Fibroblast of upper back skin (primary cell): ENCODE measurements at regions not wholly inside any gene's neighbourhood (a gene's known extent, or its start where the extent isn't known, plus 50 kb on each side); places are given as distances from the start of the nearest gene placed in this dataset.
"Not testable (repeated sequence)": the region's sequence is repeated elsewhere in the genome, so short reads cannot be mapped to it uniquely, and the experiment has no call there.

Source experiments
- DNase-seq: peaks from one replicate; pipeline ENCODE4 v3.0.0-alpha.2; 2013

DNA sequence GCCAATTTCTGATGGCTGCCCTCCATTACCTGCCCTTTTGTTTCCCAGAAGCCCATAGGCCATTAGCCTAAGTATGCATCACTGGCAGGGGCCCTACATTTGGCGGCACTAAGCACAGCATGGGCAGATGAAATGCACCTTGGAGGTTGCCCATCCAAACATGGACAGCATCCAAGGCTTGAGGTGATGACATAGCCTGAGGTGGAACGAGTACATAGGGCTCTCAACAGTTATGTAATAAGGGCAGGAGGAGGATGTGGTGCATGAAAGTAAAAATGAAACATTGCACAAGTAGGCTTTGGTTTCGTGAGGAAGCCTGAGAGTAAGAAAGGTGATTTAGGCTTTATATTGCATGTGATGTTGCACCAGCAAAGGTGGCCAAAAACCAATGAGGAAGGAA is 148.1 kb downstream of the FAM76B start:
- DNase-seq, result no peak

DNA sequence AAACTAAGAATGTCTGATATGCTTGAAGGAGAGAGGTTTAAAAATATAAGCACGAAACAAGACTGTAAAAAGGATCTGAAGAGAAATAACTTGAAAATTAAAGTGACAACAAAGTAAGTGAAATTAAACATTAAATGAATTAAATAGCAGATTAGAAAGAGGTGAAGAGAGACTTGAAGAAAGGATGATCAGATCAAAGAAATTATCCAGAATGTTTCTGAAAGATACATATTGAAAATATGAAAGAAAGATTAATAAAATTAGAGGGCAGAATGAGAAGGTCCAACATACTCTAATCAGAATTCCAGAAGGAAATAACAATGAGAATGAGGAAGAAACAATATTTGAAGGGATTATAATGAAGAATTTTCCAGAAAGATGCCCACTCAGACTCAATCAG is 151.1 kb downstream of the FAM76B start:
- no peak for DNase-seq

DNA sequence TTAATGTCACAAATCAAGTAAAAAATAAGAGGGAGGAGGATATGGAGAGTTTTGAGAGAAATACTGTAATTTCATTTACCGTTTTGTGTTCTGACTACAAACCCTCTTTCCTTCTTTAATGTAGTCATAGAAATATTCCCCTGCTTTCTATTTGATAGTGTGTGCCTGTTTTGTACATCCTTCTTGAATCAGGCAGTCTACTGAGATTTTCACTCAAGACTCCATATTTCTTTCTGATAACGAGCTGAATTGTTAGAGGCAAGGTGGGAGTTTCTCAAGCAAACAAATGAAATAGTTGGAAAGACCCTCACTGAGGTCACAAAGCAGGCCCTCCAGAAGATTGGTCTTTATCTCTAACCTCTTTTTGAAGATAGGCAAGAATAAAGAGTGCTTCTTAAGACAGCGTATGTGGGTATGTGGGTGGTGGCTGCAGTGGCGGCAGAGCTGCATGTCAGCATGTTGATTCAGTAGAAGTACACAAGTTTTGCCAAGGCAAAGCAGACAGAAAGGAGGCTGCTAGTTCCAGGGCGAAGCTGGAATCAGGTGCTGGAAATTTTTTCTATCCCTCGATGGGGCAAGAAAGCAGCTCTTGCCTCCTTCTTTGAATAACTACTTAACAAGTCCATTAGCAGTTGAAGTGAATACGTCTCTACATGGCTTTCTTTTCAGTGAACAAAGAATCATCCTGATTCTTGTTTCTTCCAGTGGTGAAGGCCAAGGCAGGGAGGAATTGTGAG is 164.2 kb downstream of the FAM76B start:
- DNase-seq, result no peak

DNA sequence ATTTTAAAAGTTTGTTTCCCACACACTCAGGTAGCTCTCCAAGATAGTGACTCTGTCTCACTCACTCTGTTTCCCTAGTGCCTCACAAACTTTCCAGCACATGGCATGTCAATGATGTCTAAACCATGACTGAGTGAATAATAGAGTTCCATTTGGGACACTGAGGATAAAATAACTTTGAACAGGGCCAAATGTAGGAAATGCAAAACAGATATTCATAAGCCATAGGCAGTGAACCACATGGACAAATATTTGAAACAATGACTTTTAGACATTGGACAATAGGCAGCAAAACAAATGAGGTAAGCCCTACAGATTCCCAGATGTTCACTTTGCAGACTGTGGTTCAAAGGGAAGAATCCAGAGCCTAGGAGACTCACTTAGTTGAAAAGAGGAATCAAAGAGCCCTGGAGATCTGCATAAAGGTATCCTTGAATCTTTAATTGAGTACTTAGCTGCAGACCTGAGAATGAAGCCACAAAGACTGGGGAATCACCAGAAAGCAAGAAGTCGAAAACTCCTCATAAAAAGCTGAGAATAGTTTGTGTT is 173.3 kb downstream of the FAM76B start:
- DNase-seq, result no peak

DNA sequence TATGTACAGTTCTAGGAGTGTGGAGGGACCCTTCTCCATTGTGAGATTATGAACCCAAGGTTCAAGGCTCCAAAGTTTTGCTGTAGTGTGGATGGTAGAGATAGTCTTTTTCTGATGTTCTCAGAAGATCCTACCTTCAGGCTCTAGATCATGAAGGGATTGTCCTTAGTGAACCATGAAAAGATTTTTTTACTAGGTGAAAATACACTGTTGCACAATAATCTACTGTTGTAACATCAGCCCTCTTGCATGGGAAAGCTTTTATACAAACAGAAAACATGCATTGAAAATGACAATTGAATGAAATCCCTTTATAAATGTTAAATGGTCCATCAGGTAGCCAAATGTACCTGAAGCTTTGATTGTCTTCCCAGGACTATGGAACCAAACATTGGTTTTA is 177.8 kb downstream of the FAM76B start:
- no peak for DNase-seq

DNA sequence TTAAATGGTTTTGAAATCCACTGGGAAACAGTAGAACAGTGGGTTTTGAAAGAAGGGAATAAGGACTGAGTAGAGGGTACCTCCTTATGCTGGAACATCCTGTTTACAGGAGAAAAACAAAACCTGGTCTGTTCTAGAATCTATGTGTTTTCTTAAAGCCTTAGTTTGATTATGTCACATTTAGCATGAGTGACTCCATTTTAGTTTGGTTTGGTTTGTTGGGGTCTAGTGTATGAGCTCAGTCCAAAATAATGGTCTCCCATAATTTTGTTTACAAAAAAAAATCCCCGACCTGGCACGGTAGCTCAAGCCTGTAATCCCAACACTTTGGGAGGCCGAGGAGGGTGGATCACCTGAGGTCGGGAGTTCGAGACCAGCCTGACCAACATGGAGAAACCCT is 179.4 kb downstream of the FAM76B start:
- DNase-seq, result not testable (repeated sequence)

DNA sequence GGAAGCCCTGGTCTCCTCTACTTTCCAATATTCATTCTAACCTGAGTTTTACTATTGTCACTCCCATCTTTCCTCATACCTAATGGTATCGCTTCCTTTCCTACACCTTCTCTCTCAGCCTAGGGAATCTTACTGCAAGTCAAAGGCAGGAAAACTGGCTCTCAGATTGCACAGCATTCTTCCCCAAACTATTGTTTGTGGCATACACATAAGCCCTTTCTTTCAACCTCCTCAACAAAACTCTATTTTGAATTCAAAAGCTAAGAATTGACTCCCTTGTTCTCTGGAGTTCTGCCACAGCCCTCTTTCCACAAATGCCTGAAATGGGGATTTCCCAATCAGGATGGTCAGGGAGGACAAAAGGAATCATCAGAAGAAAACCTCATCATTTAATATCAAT is 181.5 kb downstream of the FAM76B start:
- no peak for DNase-seq

DNA sequence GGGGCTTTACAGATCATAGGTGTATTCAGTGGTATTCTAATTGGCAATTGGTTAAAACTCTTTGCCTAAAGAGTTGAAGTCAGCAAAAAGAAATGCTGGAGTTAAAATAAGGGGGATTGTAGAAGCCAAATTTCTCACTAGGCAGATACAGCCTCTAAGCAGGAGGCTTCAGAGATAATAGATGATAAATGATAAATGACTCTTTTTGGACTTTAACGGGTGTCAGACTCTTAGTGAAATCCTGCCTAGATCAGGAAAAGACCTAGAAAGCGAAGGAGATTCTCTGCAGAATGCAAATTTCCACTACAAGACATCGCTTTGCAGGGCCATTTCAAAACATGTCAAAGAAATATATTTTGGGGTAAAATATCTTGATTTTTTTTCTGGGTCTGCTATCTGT is 182.8 kb downstream of the FAM76B start:
- no peak for DNase-seq

DNA sequence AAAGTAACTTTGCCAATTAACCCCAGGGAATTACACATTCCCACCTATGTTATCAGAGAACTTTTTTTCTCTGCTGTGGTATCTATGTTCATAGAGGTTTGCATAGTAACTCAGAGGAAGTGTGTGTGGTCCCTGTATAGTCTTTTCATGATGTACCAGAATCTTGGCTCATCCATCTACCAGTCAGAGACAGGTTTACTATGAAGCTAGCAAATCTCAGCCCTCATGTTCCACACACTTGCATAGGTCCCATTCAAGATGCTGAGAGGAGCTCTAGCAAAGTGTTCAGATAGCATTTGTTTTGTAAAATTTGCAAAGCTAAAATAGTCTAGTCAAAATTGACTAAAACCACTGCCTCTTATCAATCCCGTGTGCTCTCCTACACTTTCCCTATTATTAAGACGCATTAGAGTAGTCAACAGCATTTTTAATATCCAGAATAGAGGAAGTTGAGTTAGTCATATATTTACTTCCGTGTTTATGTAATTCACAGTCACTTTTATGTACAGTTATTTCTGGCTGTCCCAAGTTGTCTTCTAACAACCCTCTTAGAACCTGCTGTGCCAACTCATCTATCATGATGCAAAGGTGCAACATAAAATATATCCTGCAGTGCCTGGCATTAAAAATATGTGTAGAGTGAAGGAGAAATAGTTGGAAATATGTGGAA is 184.2 kb downstream of the FAM76B start:
- no peak for DNase-seq

DNA sequence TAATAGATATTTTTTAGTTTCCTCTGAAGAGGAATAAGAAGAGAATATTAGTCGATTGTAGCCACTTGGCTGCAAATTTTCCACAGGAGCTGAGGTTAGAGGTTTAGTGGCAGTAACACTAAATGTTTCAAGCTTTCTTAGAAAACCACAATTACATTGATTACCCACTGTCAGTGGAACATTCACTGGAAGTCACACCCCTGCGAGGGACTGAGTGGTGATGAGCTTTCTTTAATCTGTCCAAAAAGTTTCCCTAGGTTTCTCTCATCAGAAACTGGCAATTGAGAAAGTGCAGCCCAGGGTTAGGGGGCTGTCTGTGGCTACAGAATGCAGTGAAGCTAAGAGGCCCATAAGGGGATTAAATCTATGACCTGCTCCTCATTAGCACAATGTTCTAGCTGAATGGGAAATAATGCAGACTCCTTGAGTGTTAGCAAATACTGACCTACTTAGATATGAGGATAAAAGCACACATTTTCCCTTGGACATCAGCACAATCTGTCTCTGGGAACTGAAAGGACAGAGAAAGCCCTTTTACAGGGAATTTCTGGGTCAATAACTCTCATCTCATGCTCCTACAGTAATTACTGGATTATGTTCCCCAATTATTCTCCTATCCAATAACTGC is 189.5 kb downstream of the FAM76B start:
- no peak for DNase-seq

DNA sequence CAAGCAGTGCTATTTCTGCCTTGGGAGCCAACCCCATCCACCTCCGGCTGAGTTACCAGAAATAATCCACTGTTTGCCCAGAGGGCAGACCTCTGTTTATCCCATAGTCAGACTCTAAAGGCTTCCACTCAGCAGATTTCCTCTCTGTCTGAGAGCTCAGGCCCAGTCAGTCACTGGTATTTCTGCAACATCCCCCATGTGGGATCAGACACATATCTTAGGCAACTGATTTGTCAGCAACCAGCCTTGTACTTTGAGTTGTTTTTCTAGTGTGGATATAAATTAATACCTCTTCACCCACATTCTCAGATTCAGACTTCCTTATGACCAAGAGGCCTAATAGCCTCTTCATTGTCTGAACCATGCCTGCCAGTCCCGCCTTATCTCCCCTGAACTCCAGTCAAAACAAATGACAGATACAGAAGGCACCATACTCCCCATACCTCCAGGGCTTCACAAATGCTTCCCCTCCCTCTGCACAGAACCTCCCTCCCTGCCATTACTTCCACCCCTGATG is 193.6 kb downstream of the FAM76B start:
- peak; percentile 71 for DNase-seq

DNA sequence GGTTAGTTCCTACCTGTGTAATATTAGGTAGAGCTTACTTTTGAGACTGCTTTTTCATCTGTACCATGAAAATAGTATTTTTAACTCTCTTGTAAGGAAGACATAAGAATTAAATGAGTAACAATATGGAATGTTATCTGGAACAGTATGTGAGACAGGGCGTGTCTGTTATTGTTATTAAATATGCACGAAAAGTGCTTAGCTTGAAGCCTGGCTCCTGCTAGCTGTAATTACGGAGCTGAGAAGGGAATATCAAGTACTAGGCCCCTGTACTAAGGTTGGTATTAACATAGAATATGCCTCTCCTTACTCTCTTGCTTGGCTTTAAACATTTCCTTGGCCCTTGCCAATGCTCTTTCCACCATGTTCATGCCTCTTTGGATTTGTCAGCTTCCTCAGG is 194.0 kb downstream of the FAM76B start:
- no peak for DNase-seq

DNA sequence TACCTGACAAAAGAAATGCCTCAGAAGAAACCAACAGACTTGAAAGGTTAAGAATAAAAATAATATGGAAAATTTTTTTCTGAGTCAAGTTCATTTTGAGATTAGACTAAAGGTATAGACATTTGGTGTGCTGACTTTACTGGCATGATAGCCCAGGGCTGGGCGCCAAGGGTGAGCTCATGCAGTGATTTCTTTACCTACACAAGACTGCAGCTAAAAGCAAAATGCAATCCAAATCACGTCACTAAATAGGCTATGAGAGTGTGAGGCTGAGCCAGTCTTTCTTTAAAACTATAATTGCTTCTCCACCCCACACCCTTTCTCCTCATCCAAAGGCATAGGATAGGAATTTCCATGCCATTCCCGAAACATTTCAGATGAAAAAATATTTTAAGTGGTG is 196.5 kb downstream of the FAM76B start:
- peak; percentile 66 for DNase-seq

DNA sequence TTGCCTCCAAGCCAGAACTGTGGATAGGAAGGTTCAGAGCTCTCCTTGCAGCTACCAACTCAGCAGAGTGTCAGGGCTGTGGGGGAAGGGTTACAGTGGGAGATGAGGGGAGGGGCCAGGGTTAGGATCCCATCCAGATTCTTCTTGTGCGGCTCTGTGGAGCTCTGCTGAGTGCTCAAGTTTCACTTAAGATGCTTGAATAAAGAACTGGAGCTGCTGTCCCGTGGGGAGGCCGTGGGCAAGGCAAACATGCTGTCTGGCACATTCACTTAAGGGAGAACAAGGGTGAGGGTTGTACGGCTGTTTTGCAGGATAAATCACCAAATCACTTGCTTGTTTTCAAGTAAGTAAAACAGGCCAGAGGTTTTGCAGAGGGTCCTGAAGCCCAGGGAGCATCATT is 197.1 kb downstream of the FAM76B start:
- peak; percentile 71 for DNase-seq

DNA sequence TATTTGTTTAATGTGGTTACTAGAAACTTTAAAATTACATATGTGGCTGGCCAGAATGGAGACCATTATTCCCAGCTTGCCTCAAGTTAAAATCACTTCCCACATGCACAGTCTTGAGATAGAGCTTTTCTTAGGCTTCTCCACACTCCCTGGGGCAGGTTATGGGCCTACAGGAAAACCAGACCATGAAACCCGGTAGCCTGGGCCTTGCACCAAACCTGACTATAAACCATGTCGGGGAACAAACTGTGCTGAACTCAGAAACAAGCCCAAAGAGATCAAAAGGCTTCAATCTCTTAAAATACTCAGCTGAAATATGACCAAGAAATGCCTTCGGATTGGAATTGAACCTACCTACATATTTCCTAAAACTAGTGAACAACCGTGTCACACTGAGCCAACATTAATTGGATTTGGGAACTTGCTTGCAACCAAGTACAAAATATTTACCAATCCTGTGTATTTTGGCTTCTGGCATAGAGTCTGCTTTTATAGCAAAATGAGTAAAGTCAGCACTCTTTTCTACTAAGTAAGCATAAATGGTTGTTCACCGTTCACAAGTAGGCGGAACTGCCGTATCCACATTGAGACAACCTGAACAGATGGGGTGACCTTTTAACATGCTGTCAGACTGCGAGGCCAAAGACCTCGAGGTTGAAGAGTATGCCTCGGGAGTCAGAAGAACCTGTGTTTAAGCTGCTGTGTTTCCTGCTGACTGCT is 199.5 kb downstream of the FAM76B start:
- no peak for DNase-seq

DNA sequence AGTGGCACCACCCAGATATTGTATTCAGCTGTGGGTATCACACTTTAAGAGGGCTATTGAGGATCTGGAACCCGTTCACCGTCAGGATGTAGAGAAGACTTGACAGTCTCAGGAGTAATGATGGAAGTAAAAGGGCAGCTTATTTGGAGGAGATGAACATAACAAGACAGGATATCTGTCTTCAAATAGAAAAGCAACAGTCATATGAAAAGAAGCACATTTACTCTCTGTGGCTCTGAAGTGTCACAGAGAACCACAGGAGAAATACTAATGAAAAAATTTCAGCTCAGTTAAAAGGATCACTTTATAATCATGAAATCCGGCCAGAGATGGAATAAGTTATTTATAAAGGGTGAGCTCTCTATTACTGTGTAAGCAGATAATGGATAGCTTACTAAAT is 200.8 kb downstream of the FAM76B start:
- no peak for DNase-seq

DNA sequence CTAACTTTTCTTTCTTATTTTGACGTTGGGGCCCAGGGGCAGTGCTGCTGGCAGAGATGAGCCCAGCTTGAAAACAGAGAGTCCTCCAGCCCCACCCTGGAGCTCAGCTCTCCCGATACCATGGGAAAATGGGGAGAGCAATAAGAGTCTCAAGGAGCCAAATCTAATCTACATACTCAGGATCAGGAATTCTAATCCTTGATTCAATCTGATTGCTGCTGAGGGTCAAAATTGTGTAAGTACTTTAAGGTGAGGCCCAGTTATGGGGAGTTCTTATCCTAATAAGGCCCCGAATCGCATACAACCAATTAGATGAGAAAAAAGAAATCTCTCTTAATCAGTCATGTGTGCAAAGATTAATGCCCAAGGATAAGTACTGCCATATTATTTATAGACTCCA is 202.9 kb downstream of the FAM76B start:
- DNase-seq, result no peak

DNA sequence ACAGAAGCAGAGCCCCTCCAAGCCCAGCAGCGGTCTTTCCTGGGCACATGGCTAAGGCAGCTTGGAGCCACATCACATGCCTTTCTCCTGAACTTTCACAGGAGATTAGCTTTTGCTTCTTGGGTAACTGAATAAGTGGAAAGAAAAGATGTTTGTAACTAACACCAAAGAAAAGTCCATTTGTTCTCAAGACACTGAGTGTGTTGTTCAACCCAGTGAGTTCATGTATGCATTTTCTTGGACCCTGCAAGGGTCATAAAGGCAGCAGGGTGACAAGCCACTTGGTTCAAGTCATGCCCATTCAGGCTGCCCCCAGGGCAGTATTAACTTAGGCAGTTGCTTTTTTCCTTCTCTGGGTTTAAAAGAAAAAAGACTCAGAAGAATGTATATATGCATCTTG is 203.4 kb downstream of the FAM76B start:
- DNase-seq, result no peak

DNA sequence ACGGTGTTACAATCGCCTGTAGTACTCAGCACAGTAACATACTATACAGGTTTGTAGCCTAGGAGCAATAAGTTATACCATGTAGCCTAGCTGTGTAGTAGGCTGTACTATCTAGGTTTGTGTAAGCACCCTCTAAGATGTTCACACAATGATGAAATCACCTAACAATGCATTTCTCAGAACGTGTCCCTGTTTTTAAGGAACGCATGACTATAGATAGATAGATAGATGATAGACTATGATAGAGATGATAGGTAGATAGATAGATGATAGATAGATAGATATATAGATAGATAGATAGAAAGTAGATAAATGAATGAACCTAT is 203.9 kb downstream of the FAM76B start:
- DNase-seq, result peak; percentile 47

DNA sequence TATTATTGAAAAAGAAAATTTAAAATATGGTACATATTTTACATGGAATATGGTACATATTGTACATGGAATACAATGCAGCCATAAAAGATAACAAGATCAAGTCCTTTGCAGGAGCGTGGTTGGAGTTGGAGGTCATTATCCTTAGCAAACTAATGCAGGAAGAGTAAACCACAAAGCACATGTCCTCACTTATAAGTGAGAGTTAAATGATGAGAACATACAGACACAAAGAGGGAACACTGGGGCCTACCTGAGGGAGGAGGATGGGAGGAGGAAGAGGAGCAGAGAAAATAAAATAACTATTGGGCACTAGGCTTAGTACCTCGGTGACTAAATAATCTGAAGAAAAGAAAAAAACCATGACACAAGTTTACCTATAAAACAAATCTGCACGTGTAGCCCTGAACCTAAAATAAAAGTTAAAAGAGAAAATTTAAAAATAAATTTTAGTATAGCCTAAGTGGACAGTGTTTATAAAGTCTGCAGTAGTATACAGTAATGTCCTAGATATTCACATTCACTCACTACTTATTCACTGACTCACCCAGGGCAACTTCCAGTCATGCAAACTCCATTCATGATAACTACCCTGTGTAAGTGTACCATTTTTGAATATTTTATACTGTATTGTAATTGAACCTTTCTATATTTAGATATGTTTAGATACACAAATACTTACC is 204.4 kb downstream of the FAM76B start:
- peak; percentile 76 for DNase-seq

DNA sequence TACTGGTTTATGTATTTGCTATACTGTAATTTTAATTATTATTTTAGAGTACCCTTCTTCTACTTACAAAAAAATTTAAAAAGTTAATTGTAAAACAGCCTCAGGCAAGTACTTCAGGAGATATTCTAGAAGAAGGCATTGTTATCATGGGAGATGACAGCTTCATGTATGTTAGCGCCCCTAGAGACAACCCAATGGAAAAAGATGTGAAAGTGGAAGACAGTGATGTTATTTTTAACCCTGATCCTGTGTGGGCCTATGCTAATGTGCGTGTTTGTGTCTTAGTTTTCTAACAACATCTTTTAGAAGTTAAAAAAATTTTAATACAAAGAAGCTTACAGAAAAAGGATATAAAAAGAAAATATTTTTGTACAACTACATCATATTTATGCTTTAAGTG is 205.0 kb downstream of the FAM76B start:
- no peak for DNase-seq

DNA sequence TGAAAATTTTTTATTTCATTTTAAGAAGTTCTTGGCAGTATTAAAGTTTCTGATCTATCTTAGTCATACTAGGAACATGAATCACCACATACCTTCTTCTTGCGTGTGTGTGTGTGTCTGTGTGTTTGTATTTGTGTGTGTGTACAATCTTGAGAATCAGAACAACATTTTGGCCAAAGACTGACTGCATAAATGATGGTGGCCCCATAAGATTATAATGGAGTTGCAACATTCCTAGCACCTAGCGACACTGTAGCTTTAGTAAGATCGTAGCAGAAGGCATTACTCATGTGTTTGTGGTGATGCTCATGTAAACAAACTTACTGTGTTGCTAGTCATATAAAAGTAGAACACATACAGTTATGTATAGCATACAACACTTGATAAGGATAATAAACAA is 205.4 kb downstream of the FAM76B start:
- peak; percentile 48 for DNase-seq
